Brain microvascular endothelial cell (primary cell): ENCODE measurements at regions not wholly inside any gene's neighbourhood (a gene's known extent, or its start where the extent isn't known, plus 50 kb on each side); places are given as distances from the start of the nearest gene placed in this dataset.

Experiments
- DNase-seq: peaks from one replicate; pipeline ENCODE4 v3.0.0-alpha.2; 2020
- H3K27ac ChIP-seq: fragments of 250-450 bp; sonication (Bioruptor Pico); 2 replicates; pipeline ENCODE4 v1.5.1; 2020; ENCODE audit warnings: mild to moderate bottlenecking, moderate library complexity
- H3K27me3 ChIP-seq: fragments of 250-450 bp; sonication (Bioruptor Pico); replicated peaks from 2 replicates; pipeline ENCODE4 v1.5.1; 2020; ENCODE audit warnings: mild to moderate bottlenecking
- H3K36me3 ChIP-seq: fragments of 250-450 bp; sonication (Bioruptor Pico); replicated peaks from 2 replicates; pipeline ENCODE4 v1.5.1; 2020; ENCODE audit warnings: mild to moderate bottlenecking
- H3K4me3 ChIP-seq: 2 replicates; pipeline ENCODE4 v1.5.1; 2011; ENCODE audit warnings: low read depth, mild to moderate bottlenecking, control low read depth, low read length, moderate library complexity
- CTCF ChIP-seq: IDR thresholded peaks from 2 replicates; pipeline ENCODE4 v1.5.1; 2011; ENCODE audit warnings: low read depth, mild to moderate bottlenecking, moderate library complexity, low read length, control low read depth, inconsistent platforms; ENCODE audit errors: missing control alignments
- in situ Hi-C: cut with HindIII; loops from 2 replicates; pipeline ENCODE4 v1.10.0; 2017; ENCODE audit warnings: low sequenced_read_pairs, low pct_ligation_motif_present

GRCh38 chr3:67896130-67896529 is 241.7 kb upstream of the SUCLG2 start:
- no peaks in the 10 kb centered on the region for H3K36me3 ChIP-seq
- TF ChIP-seq CTCF = no peak
- H3K27me3 ChIP-seq = no peaks in the 10 kb centered on the region
- H3K4me3 ChIP-seq = no peak overlapping the region
- in situ Hi-C loops = no loop called here
- DNase-seq = no peak
- no peak overlapping the region for H3K27ac ChIP-seq

GRCh38 chr3:67894510-67894909 is 240.1 kb upstream of the SUCLG2 start:
- DNase-seq = no peak
- TF ChIP-seq CTCF = no peak
- in situ Hi-C loops = no loop called here
- no peak overlapping the region for H3K4me3 ChIP-seq
- H3K27me3 ChIP-seq = no peaks in the 10 kb centered on the region
- no peaks in the 10 kb centered on the region for H3K36me3 ChIP-seq
- no peak overlapping the region for H3K27ac ChIP-seq

- no peak for TF ChIP-seq CTCF
- Histone ChIP-seq H3K27me3 (no peaks in the 10 kb centered on the region), H3K36me3 (no peaks in the 10 kb centered on the region), H3K4me3 (no peak overlapping the region), H3K27ac (no peak overlapping the region)
- in situ Hi-C loops = no loop called here
- DNase-seq = no peak
Observed at GRCh38 chr3:67884345-67884744, 229.9 kb upstream of the SUCLG2 start.

GRCh38 chr3:67883766-67884165 is 229.4 kb upstream of the SUCLG2 start:
- in situ Hi-C loops = no loop called here
- no peak for TF ChIP-seq CTCF
- H3K36me3 ChIP-seq = no peaks in the 10 kb centered on the region
- DNase-seq = no peak
- H3K27ac ChIP-seq = no peak overlapping the region
- H3K27me3 ChIP-seq = no peaks in the 10 kb centered on the region
- no peak overlapping the region for H3K4me3 ChIP-seq

- Histone ChIP-seq H3K27me3 (no peaks in the 10 kb centered on the region), H3K27ac (no peak overlapping the region), H3K4me3 (no peak overlapping the region), H3K36me3 (no peaks in the 10 kb centered on the region)
- TF ChIP-seq CTCF = no peak
- in situ Hi-C loops = no loop called here
- no peak for DNase-seq
Observed at GRCh38 chr3:67882981-67883380, 228.6 kb upstream of the SUCLG2 start.

- H3K4me3 ChIP-seq = no peak overlapping the region
- in situ Hi-C loops = no loop called here
- H3K36me3 ChIP-seq = no peaks in the 10 kb centered on the region
- TF ChIP-seq CTCF = no peak
- no peak for DNase-seq
- no peak overlapping the region for H3K27ac ChIP-seq
- H3K27me3 ChIP-seq = no peaks in the 10 kb centered on the region
Observed at GRCh38 chr3:67876261-67876660, 221.8 kb upstream of the SUCLG2 start.
